CD4-positive, alpha-beta T cell treated with Interleukin-6 at 100 ng/mL for 8 hours (primary cell): ENCODE measurements at regions not wholly inside any gene's neighbourhood (a gene's known extent, or its start where the extent isn't known, plus 50 kb on each side); places are given as distances from the start of the nearest gene placed in this dataset.
"Not testable (repeated sequence)": the region's sequence is repeated elsewhere in the genome, so short reads cannot be mapped to it uniquely, and the experiment has no call there.

ENCODE experiments used
- DNase-seq: peaks from one replicate; pipeline ENCODE4 v3.0.0-alpha.2; 2020; ENCODE audit warnings: mixed read lengths, low spot score

GRCh38 chr6:40882323-40882997, 156.6 kb downstream of the UNC5CL start:
- DNase-seq = no peak

- DNase-seq = no peak
Observed at GRCh38 chr6:40881501-40881900, 157.5 kb downstream of the UNC5CL start.

- no peak for DNase-seq
Observed at GRCh38 chr6:40880906-40881305, 158.1 kb downstream of the UNC5CL start.

- DNase-seq = no peak
Observed at GRCh38 chr6:40879169-40879568, 159.9 kb downstream of the UNC5CL start.

DNA sequence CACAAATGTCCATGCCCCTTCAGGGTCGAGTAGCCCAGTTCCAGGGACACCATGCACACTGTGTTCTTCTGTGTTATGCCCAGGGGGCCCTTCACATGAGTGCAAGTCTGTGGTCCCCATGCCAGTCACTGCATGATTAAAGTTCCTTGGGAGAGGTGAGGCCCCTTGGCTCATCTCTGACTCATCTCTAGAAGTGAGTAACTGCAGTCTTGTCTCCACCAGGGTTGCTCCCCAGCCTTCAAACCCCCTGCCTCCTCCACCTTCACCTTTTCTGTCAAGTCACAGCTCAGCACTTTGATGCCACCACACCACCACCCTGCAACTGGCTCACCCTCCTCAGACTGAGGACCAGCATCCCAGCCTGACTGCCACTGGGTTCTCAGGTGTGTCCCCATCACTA, 161.7 kb downstream of the UNC5CL start:
- no peak for DNase-seq

GRCh38 chr6:40876336-40876735, 162.7 kb downstream of the UNC5CL start:
- no peak for DNase-seq

GRCh38 chr6:40874495-40874894, 164.5 kb downstream of the UNC5CL start:
- DNase-seq = no peak

DNA sequence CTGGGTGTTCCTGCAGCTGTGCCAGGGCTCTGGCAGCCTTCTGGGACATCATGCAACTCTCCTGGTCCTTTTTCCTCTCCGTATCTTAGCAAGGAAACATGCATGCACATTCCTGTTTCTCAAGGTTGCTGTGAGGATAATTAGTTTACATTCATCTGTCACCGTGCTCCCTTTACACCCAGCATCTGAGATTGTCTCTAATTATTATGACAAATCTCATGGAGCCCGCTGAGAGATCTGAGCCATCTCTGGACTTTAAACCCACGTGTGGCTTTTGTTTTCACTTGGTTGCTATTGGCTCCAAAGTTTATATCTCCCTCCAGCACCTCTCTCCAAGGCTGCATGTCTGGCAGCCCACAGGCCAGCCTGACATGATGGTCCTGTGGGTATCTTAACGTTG, 167.6 kb downstream of the UNC5CL start:
- DNase-seq = no peak

GRCh38 chr6:40868089-40868865, 170.7 kb downstream of the UNC5CL start:
- DNase-seq = not testable (repeated sequence)

- DNase-seq = not testable (repeated sequence)
Observed at GRCh38 chr6:40867527-40867926, 171.5 kb downstream of the UNC5CL start.

- not testable (repeated sequence) for DNase-seq
Observed at GRCh38 chr6:40865259-40865658, 173.8 kb downstream of the UNC5CL start.

DNA sequence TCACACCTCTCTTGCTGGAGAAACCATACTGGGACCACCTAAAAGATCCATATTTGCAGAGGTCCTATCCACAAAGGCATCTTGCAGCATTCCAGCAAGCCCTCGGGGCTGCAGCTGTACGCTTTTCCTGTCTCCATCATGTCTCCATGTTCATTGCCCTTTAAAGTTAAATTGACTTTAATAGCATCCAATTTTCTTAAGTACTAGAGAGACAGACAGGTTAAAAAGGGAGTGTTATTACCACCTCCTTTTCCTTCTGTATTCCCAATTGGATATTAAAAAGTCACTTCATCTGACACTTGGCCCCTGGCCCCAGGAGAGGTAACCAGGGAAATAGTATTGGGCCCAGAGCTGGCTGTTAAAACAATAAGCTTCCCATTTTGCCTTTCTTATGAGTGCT, 178.6 kb downstream of the UNC5CL start:
- DNase-seq = no peak

DNA sequence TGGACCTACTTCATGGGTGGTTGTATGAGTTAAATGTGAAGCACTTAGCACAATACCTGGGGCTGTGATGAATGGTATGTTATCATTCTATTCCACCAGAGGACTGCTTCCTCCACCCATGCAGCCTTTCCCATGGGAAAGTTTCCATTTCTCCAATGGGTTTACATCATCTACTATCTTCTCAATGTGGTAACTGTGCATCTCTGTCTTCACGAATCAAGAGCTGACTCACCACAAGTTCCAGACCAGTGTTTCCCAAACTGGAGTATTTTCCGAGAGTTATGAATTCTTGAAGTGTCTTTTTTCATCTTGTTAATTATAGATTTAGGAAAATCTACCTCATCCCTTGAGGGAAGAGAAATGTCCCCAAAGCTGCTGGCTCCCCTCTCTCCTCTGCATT, 182.8 kb downstream of the UNC5CL start:
- DNase-seq = no peak

GRCh38 chr6:40855168-40855880, 183.7 kb downstream of the UNC5CL start:
- no peak for DNase-seq

GRCh38 chr6:40854592-40854991, 184.4 kb downstream of the UNC5CL start:
- no peak for DNase-seq

- no peak for DNase-seq
Observed at GRCh38 chr6:40852779-40853373, 186.1 kb downstream of the UNC5CL start.

- no peak for DNase-seq
Observed at GRCh38 chr6:40849546-40849945, 189.5 kb downstream of the UNC5CL start.

GRCh38 chr6:40848868-40849514, 190.0 kb downstream of the UNC5CL start:
- no peak for DNase-seq

- no peak for DNase-seq
Observed at GRCh38 chr6:40848038-40848437, 191.0 kb downstream of the UNC5CL start.

DNA sequence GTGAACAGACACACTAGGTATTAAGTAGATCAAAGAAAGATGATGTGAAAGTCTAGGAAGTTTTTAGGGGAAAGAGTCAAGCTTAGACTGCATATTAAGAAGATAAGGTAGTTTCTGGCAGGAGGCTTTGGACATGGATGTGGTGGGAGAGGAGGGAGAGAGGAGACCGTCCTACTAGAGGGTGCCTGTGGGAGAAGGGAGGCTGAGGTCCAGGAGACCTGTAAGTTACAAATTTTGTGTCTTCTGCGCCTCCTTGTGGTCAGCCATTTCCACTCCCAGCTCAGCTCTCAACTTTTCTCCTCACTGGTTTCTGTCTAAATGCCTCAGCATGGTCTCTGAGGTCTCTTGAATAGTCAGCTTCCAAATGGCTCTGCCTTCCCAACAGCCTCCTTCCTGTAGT, 193.5 kb downstream of the UNC5CL start:
- DNase-seq = no peak

- DNase-seq = no peak
Observed at GRCh38 chr6:40844246-40844645, 194.8 kb downstream of the UNC5CL start.

- no peak for DNase-seq
Observed at GRCh38 chr6:40841721-40842120, 197.3 kb downstream of the UNC5CL start.
